Prostate gland (tissue), 2 donors: ENCODE measurements at regions not wholly inside any gene's neighbourhood (a gene's known extent, or its start where the extent isn't known, plus 50 kb on each side); places are given as distances from the start of the nearest gene placed in this dataset.

Source experiments
- POLR2A ChIP-seq: fragments of 450-650 bp; IDR thresholded peaks from one replicate; pipeline ENCODE4 v1.6.1; 2016; ENCODE audit warnings: antibody characterized with exemption, mild to moderate bottlenecking
- POLR2AphosphoS5 ChIP-seq: sonication (generic); formaldehyde crosslinking; IDR thresholded peaks from one replicate; pipeline ENCODE4 v1.6.1; 2017; ENCODE audit warnings: antibody characterized with exemption
- TF ChIP-seq, protein P1 (sequence below), 4 experiments: fragments of 200-600 bp in 2 of 4; fragments of 450-650 bp in 2 of 4; sonication (generic) in 2 of 4; IDR thresholded peaks; 1 replicate in 3 of 4; 2 replicates in 1 of 4; pipeline ENCODE4 v1.5.1; 2016 to 2019; ENCODE audit warnings: antibody characterized with exemption in 4 of 4, mild to moderate bottlenecking in 2 of 4, moderate library complexity in 2 of 4

DNA sequence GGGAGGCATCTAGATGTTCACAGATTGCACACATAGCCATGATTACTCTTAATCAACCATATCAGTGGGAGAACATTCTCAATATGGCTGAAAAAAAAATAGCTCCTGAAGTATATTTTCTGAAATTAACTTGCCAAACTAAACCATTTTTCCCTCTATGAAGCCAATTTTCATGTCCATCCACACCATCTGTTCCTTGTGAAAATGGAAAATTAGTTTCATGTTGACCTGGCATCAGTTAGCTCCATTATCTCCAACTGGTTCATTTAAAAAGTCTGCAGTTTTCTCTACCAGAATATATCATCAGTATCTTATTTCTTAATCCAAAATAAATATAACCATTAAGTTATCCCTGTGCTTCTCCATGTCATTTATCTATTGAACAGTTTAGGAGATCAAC, 138.8 kb upstream of the CDH10 start:
- TF ChIP-seq, protein P1, sequence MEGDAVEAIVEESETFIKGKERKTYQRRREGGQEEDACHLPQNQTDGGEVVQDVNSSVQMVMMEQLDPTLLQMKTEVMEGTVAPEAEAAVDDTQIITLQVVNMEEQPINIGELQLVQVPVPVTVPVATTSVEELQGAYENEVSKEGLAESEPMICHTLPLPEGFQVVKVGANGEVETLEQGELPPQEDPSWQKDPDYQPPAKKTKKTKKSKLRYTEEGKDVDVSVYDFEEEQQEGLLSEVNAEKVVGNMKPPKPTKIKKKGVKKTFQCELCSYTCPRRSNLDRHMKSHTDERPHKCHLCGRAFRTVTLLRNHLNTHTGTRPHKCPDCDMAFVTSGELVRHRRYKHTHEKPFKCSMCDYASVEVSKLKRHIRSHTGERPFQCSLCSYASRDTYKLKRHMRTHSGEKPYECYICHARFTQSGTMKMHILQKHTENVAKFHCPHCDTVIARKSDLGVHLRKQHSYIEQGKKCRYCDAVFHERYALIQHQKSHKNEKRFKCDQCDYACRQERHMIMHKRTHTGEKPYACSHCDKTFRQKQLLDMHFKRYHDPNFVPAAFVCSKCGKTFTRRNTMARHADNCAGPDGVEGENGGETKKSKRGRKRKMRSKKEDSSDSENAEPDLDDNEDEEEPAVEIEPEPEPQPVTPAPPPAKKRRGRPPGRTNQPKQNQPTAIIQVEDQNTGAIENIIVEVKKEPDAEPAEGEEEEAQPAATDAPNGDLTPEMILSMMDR (IDR thresholded peaks at IDR 0.05) = no peak
- TF ChIP-seq POLR2A = no peak
- TF ChIP-seq POLR2AphosphoS5 = no peak
